Middle frontal gyrus (tissue), 1 donor: ENCODE measurements at regions not wholly inside any gene's neighbourhood (a gene's known extent, or its start where the extent isn't known, plus 50 kb on each side); places are given as distances from the start of the nearest gene placed in this dataset.

Experiments used
- DNase-seq: peaks from one replicate; pipeline ENCODE4 v3.0.0-alpha.2; 2015; ENCODE audit warnings: low spot score; ENCODE audit errors: extremely low spot score

DNA sequence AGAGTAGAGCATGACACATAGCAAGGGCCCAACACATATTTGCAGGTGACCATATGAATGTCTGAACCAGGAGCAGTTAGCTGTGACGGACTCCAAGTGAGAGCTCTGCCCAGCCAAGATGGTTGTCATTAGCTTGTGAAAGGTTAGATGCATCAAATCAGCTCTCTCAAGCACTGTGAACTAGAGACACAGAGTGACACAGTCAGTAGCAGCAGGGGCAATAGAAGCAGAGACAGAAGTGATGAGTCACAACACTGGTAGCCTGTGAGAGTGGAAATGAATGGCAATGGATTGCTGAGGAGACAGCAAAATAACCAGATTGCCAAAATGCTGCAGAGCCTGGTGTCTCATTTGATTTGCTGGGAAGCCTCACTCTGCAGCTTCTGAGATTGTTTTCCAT is 558.9 kb downstream of the PKHD1 start:
- DNase-seq, result no peak

GRCh38 chr6:51529240-51529639 is 558.2 kb downstream of the PKHD1 start:
- no peak for DNase-seq

GRCh38 chr6:51531623-51532022 is 555.8 kb downstream of the PKHD1 start:
- no peak for DNase-seq

- no peak for DNase-seq
Observed at GRCh38 chr6:51533962-51534361, 553.5 kb downstream of the PKHD1 start.

- no peak for DNase-seq
Observed at GRCh38 chr6:51535327-51535726, 552.1 kb downstream of the PKHD1 start.

DNA sequence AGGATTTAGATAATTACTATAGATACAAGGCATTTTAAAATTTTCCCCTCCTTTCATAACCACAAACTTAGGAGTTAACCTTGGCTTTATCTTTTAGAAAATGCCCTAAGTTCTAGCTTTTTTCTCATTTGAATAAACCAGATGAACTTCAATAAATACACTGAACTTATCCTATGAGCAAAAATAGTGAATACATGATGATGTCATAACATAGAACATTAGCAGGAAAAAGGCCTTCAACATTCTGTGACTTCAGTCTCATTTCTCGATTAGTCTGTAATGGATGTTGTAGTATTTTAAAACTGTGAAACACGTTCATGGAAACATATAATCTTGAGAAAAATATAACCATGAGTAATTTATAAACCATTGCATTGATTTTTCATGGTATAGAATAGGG is 550.7 kb downstream of the PKHD1 start:
- DNase-seq, result no peak

DNA sequence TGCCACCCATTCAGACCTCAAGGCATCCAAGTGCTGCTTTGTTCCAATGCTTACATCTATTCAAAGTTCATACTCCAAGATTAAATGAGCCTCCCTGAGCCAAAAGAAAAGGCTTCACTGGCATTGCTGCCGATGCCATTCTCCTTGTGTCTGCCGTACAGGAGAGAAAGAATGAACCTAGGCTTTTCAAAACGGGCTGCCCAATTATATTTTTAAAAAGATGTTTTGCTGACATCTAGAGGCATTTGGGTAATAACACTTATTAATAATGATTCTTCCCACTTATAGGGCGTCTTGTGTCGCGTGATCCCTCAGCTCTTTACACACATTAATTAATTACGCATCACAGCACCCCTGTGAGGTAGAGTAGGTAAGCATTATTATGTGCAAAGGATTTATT is 545.6 kb downstream of the PKHD1 start:
- DNase-seq, result no peak

- DNase-seq, result no peak
Observed at GRCh38 chr6:51542475-51542874, 544.9 kb downstream of the PKHD1 start.

GRCh38 chr6:51550243-51550642 is 537.2 kb downstream of the PKHD1 start:
- no peak for DNase-seq

DNA sequence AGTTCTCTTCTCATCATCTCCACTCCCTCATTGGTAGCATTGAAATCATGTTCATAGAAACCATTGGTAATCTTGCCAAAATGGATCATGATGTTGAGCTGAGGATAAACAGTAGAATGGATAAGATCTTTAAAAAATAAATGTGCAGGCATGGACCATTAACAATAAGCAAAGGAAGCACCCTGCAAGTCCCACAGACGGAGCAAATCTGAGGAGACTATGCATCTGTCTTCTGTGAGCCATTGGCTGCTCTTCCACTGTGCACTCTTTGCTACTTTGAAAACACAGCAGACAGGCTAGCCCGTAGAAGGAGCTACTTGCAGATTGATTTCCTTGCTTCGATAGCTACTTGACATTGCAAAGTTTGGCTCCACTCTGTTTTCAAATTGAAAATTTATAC is 535.0 kb downstream of the PKHD1 start:
- no peak for DNase-seq

DNA sequence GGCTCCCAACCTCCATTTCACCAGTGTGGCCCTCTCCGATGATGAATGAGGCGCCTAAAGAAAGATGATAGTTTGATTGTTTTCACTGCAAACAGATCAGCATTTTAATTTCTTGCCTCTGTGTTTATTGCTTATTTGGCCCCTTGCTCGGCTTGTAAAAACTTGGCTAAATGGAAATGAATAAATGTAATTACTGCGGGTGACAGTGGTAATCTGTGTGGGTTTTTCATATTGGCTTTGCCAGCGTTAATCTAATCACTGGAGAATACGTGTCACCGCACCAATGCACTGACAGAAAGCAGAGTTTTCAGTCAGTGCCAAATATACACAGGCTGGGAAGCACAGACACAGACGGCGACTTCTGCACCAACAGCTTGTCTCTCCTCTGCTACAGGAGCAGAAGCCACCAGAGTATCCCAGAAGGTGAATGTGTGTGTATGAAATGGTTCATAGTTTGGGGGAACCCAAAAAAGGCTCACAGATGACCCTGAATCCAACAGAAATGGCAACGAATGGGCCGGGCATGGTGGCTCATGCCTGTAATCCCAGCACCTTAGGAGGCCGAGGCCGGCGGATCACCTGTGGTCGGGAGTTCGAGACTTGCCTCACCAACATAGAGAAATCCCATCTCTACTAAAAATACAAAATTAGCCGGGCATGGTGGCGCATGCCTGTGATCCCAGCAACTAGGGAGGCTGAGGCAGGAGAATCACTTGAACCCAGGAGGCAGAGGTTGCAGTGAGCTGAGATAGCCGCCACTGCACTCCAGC is 534.0 kb downstream of the PKHD1 start:
- no peak for DNase-seq

DNA sequence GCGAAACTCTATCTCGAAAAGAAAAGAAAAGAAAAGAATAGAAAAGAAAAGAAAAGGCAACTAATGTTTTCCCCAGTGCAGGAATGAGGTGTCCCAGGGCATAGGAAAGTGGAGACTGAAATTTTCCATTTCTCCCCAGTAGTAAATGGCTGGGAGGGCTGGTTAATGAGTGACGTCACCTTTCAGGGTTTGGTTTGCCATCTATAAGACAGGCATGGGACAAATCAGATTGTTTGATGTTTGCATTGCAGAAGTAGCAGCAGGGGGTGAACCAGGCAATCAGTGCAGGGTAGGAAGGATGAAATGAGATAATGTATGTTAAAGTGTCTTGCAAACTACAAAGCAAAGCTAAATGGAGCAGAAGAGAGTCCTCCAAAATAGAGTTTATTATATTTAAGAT is 533.4 kb downstream of the PKHD1 start:
- no peak for DNase-seq

- DNase-seq, result no peak
Observed at GRCh38 chr6:51559059-51559458, 528.4 kb downstream of the PKHD1 start.

- DNase-seq, result no peak
Observed at GRCh38 chr6:51562198-51562597, 525.2 kb downstream of the PKHD1 start.
